ENCODE measurements at regions not wholly inside any gene's neighbourhood (a gene's known extent, or its start where the extent isn't known, plus 50 kb on each side); places are given as distances from the start of the nearest gene placed in this dataset.

GRCh38 chr4:89486042-89486441 lies 178.4 kb upstream of the GPRIN3 start:
- WGBS, 2 donors: 42 to 43% methylated on average over 3 of the region's 3 CpGs
- no peak overlapping the region for H3K4me3 ChIP-seq (ENCODE audit: low read depth, poor library complexity, severe bottlenecking)
- intact Hi-C loops (cut with DNase I; ENCODE audit: low total_unique reads): no loop called here
- no peak for TF ChIP-seq POLR2A (IDR thresholded peaks at IDR 0.05)
- TF ChIP-seq, protein P1, sequence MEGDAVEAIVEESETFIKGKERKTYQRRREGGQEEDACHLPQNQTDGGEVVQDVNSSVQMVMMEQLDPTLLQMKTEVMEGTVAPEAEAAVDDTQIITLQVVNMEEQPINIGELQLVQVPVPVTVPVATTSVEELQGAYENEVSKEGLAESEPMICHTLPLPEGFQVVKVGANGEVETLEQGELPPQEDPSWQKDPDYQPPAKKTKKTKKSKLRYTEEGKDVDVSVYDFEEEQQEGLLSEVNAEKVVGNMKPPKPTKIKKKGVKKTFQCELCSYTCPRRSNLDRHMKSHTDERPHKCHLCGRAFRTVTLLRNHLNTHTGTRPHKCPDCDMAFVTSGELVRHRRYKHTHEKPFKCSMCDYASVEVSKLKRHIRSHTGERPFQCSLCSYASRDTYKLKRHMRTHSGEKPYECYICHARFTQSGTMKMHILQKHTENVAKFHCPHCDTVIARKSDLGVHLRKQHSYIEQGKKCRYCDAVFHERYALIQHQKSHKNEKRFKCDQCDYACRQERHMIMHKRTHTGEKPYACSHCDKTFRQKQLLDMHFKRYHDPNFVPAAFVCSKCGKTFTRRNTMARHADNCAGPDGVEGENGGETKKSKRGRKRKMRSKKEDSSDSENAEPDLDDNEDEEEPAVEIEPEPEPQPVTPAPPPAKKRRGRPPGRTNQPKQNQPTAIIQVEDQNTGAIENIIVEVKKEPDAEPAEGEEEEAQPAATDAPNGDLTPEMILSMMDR (IDR thresholded peaks at IDR 0.05): no peak
- no peak for DNase-seq (ENCODE audit: low spot score in 2 of 2)

GRCh38 chr4:89483833-89484232 lies 176.2 kb upstream of the GPRIN3 start:
- TF ChIP-seq, protein P1 (IDR thresholded peaks at IDR 0.05): no peak
- no peak for TF ChIP-seq POLR2A (IDR thresholded peaks at IDR 0.05)
- 76 to 77% methylated on average over 2 of the region's 2 CpGs for WGBS, 2 donors
- no peak overlapping the region for H3K4me3 ChIP-seq (ENCODE audit: low read depth, poor library complexity, severe bottlenecking)
- intact Hi-C loops (cut with DNase I; ENCODE audit: low total_unique reads): no loop called here
- no peak for DNase-seq (ENCODE audit: low spot score in 2 of 2)

- TF ChIP-seq, protein P1 (IDR thresholded peaks at IDR 0.05): no peak
- no peak for TF ChIP-seq POLR2A (IDR thresholded peaks at IDR 0.05)
- no peak overlapping the region for H3K4me3 ChIP-seq (ENCODE audit: low read depth, poor library complexity, severe bottlenecking)
- no peak for DNase-seq (ENCODE audit: low spot score in 2 of 2)
- intact Hi-C loops (cut with DNase I; ENCODE audit: low total_unique reads): no loop called here
- WGBS, 2 donors: 94 to 95% methylated on average over 8 of the region's 8 CpGs
Observed at GRCh38 chr4:89482926-89483595, 175.5 kb upstream of the GPRIN3 start.

DNA sequence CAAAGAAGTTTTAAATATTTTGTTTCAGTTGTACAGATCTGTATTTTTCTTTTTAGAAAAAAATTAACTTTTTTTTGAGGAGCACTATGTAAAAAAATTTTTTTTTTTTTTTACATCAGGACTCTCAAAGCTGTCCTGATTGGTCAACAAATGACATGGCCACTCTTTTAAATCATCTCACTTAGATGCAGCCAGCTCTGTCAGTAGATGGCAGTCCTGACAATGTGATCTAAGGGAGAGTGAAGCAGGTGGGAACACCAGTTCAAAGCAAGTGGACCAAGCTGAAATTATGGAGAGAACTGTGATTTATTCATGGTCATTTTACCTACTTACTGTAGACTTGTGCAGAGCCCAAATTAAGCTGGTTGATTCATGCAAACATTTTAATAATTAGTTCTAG lies 174.7 kb upstream of the GPRIN3 start:
- H3K4me3 ChIP-seq (ENCODE audit: low read depth, poor library complexity, severe bottlenecking): no peak overlapping the region
- DNase-seq (ENCODE audit: low spot score in 2 of 2): no peak
- TF ChIP-seq, protein P1 (IDR thresholded peaks at IDR 0.05): no peak
- TF ChIP-seq POLR2A (IDR thresholded peaks at IDR 0.05): no peak
- intact Hi-C loops (cut with DNase I; ENCODE audit: low total_unique reads): no loop called here

DNA sequence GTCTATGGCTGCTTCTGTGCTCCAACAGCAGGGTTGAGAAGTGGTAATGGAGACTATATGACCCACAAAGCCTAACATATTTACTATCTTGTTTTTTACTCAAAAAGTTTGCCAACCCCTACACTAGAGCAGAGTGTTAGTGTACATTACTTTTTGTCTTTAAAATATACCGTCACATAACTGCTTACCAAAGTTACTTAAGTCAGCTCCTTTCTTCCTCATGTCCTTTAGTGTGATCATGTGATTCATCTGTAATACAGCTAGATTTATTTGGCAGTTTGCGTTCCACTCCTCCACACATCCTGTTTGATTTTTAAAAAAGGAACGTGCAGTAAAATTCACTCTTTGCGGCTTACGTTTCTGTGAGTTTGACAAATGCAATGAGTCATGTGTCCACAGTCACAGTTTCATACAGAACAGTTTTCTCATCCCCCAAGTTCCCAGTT lies 162.4 kb upstream of the GPRIN3 start:
- intact Hi-C loops (cut with DNase I; ENCODE audit: low total_unique reads): no loop called here
- TF ChIP-seq POLR2A (IDR thresholded peaks at IDR 0.05): no peak
- TF ChIP-seq, protein P1 (IDR thresholded peaks at IDR 0.05): no peak
- 29 to 43% methylated on average over 5 of the region's 5 CpGs for WGBS, 2 donors
- no peak for DNase-seq (ENCODE audit: low spot score in 2 of 2)
- no peak overlapping the region for H3K4me3 ChIP-seq (ENCODE audit: low read depth, poor library complexity, severe bottlenecking)

- no peak overlapping the region for H3K4me3 ChIP-seq (ENCODE audit: low read depth, poor library complexity, severe bottlenecking)
- TF ChIP-seq POLR2A (IDR thresholded peaks at IDR 0.05): no peak
- TF ChIP-seq, protein P1 (IDR thresholded peaks at IDR 0.05): no peak
- intact Hi-C loops (cut with DNase I; ENCODE audit: low total_unique reads): no loop called here
Observed at GRCh38 chr4:89469516-89469915, 161.9 kb upstream of the GPRIN3 start.

More at GRCh38 chr4:89469516-89469915, 161.9 kb upstream of the GPRIN3 start:
- DNase-seq (ENCODE audit: low spot score in 2 of 2): no peak
